Large intestine (tissue), 3 donors: ENCODE measurements at regions not wholly inside any gene's neighbourhood (a gene's known extent, or its start where the extent isn't known, plus 50 kb on each side); places are given as distances from the start of the nearest gene placed in this dataset.

ENCODE experiments used
- DNase-seq, 2 donors: peaks; one replicate each; pipeline versions ENCODE4 v3.0.0 to v3.0.0-alpha.2; 2013
- H3K27ac ChIP-seq: one replicate; pipeline ENCODE4 v1.5.1; 2013; ENCODE audit warnings: low read length
- H3K27me3 ChIP-seq: 2 replicates; pipeline ENCODE4 v1.6.1; 2013; ENCODE audit warnings: low read length; ENCODE audit not compliant: control insufficient read depth, insufficient read depth
- H3K36me3 ChIP-seq: 2 replicates; pipeline ENCODE4 v1.6.1; 2013; ENCODE audit warnings: low read length; ENCODE audit not compliant: control insufficient read depth, insufficient read depth
- H3K4me1 ChIP-seq: one replicate; pipeline ENCODE4 v1.6.1; 2013; ENCODE audit warnings: low read length; ENCODE audit not compliant: control insufficient read depth, insufficient read depth
- H3K4me3 ChIP-seq: one replicate; pipeline ENCODE4 v1.5.1; 2013; ENCODE audit warnings: low read length
- H3K9me3 ChIP-seq: one replicate; pipeline ENCODE4 v1.6.1; 2013; ENCODE audit warnings: mild to moderate bottlenecking, low read depth, low read length, moderate library complexity; ENCODE audit not compliant: control insufficient read depth
- WGBS: methylation state at CpG from one replicate; pipeline ENCODE4 v1.1.5; 2013; ENCODE audit warnings: low lambda C conversion rate; ENCODE audit not compliant: insufficient coverage; 5-methylcytosine and 5-hydroxymethylcytosine counted together

GRCh38 chr18:56003009-56003719 lies 415.2 kb upstream of the TCF4 start:
- no CpG with 5 or more reads among the region's 1 CpG for WGBS
- H3K27ac ChIP-seq = no peak overlapping the region
- no peaks in the 10 kb centered on the region for H3K36me3 ChIP-seq
- H3K27me3 ChIP-seq = no peaks in the 10 kb centered on the region
- DNase-seq = no peak
- H3K9me3 ChIP-seq = no peaks in the 10 kb centered on the region
- no peaks in the 10 kb centered on the region for H3K4me1 ChIP-seq
- no peak overlapping the region for H3K4me3 ChIP-seq

GRCh38 chr18:56001576-56001975 lies 413.6 kb upstream of the TCF4 start:
- Histone ChIP-seq H3K36me3 (no peaks in the 10 kb centered on the region), H3K4me1 (no peaks in the 10 kb centered on the region), H3K27ac (no peak overlapping the region), H3K4me3 (no peak overlapping the region), H3K9me3 (no peaks in the 10 kb centered on the region), H3K27me3 (no peaks in the 10 kb centered on the region)
- DNase-seq = no peak
- WGBS = no CpG with 5 or more reads among the region's 4 CpGs

GRCh38 chr18:56000041-56000440 lies 412.0 kb upstream of the TCF4 start:
- 97% methylated on average over 5 of the region's 6 CpGs for WGBS
- Histone ChIP-seq H3K4me1 (no peaks in the 10 kb centered on the region), H3K27me3 (no peaks in the 10 kb centered on the region), H3K4me3 (no peak overlapping the region), H3K27ac (no peak overlapping the region), H3K9me3 (no peaks in the 10 kb centered on the region), H3K36me3 (no peaks in the 10 kb centered on the region)
- DNase-seq = no peak

GRCh38 chr18:55999641-56000040 lies 411.6 kb upstream of the TCF4 start:
- no peaks in the 10 kb centered on the region for H3K4me1 ChIP-seq
- H3K9me3 ChIP-seq = no peaks in the 10 kb centered on the region
- no peak for DNase-seq
- no peak overlapping the region for H3K4me3 ChIP-seq
- WGBS = 75% methylated on average over 2 of the region's 2 CpGs
- no peaks in the 10 kb centered on the region for H3K36me3 ChIP-seq
- H3K27ac ChIP-seq = no peak overlapping the region
- no peaks in the 10 kb centered on the region for H3K27me3 ChIP-seq

GRCh38 chr18:55998801-55999385 lies 410.9 kb upstream of the TCF4 start:
- H3K27me3 ChIP-seq = no peaks in the 10 kb centered on the region
- H3K36me3 ChIP-seq = no peaks in the 10 kb centered on the region
- no peak for DNase-seq
- no peaks in the 10 kb centered on the region for H3K4me1 ChIP-seq
- H3K4me3 ChIP-seq = no peak overlapping the region
- no peak overlapping the region for H3K27ac ChIP-seq
- no peaks in the 10 kb centered on the region for H3K9me3 ChIP-seq
- WGBS = 77% methylated on average over 2 of the region's 4 CpGs

GRCh38 chr18:55998071-55998522 lies 410.1 kb upstream of the TCF4 start:
- Histone ChIP-seq H3K4me3 (no peak overlapping the region), H3K27me3 (no peaks in the 10 kb centered on the region)
- 50% methylated on average over 2 of the region's 11 CpGs for WGBS

GRCh38 chr18:55997151-55997561 lies 409.2 kb upstream of the TCF4 start:
- WGBS = no CpG with 5 or more reads among the region's 6 CpGs
- Histone ChIP-seq H3K4me1 (no peaks in the 10 kb centered on the region), H3K4me3 (no peak overlapping the region), H3K36me3 (no peaks in the 10 kb centered on the region), H3K9me3 (no peaks in the 10 kb centered on the region), H3K27ac (no peak overlapping the region), H3K27me3 (no peaks in the 10 kb centered on the region)
- no peak for DNase-seq

More at GRCh38 chr18:55998071-55998522, 410.1 kb upstream of the TCF4 start:
- Histone ChIP-seq H3K27ac (peak overlapping the region; percentile 17), H3K36me3 (no peaks in the 10 kb centered on the region), H3K4me1 (no peaks in the 10 kb centered on the region), H3K9me3 (no peaks in the 10 kb centered on the region)
- peak in 1 of 2 donors; percentile 11 for DNase-seq

GRCh38 chr18:55996717-55997116 lies 408.7 kb upstream of the TCF4 start:
- no peak for DNase-seq
- no peak overlapping the region for H3K27ac ChIP-seq
- no peaks in the 10 kb centered on the region for H3K36me3 ChIP-seq
- no CpG with 5 or more reads among the region's 5 CpGs for WGBS
- no peaks in the 10 kb centered on the region for H3K4me1 ChIP-seq
- H3K27me3 ChIP-seq = no peaks in the 10 kb centered on the region
- no peaks in the 10 kb centered on the region for H3K9me3 ChIP-seq
- H3K4me3 ChIP-seq = no peak overlapping the region

- no peaks in the 10 kb centered on the region for H3K27me3 ChIP-seq
- H3K4me3 ChIP-seq = no peak overlapping the region
- no peak for DNase-seq
- H3K36me3 ChIP-seq = no peaks in the 10 kb centered on the region
- no peaks in the 10 kb centered on the region for H3K4me1 ChIP-seq
- H3K27ac ChIP-seq = no peak overlapping the region
- no CpG with 5 or more reads among the region's 2 CpGs for WGBS
- H3K9me3 ChIP-seq = no peaks in the 10 kb centered on the region
Measured at GRCh38 chr18:55990186-55990585, 402.2 kb upstream of the TCF4 start.

- Histone ChIP-seq H3K27ac (peak overlapping the region; percentile 14), H3K4me1 (no peaks in the 10 kb centered on the region), H3K4me3 (no peak overlapping the region), H3K27me3 (no peaks in the 10 kb centered on the region), H3K36me3 (no peaks in the 10 kb centered on the region), H3K9me3 (no peaks in the 10 kb centered on the region)
- no CpG with 5 or more reads among the region's 2 CpGs for WGBS
- DNase-seq = peak; percentile 22 to 54
Measured at GRCh38 chr18:55988537-55988936, 400.5 kb upstream of the TCF4 start.

GRCh38 chr18:55983433-55983832 lies 395.4 kb upstream of the TCF4 start:
- WGBS = 100% methylated on average over 1 of the region's 1 CpG
- DNase-seq = no peak
- Histone ChIP-seq H3K27ac (no peak overlapping the region), H3K36me3 (no peaks in the 10 kb centered on the region), H3K9me3 (no peaks in the 10 kb centered on the region), H3K4me1 (no peaks in the 10 kb centered on the region), H3K4me3 (no peak overlapping the region), H3K27me3 (no peaks in the 10 kb centered on the region)
